HEK293 (cell line): ENCODE measurements at regions not wholly inside any gene's neighbourhood (a gene's known extent, or its start where the extent isn't known, plus 50 kb on each side); places are given as distances from the start of the nearest gene placed in this dataset.

Source experiments
- CTCF ChIA-PET: fragments of 350-600 bp; formaldehyde crosslinking; extraction: SDS; loops from one replicate; lab custom pipeline; 2021; ENCODE audit warnings: antibody characterized with exemption; lab: Yijun Ruan, JAX
- POLR2A ChIA-PET: fragments of 300-600 bp; formaldehyde crosslinking; extraction: SDS; loops from one replicate; lab custom pipeline; 2020; ENCODE audit warnings: antibody characterized with exemption, inconsistent platforms; lab: Yijun Ruan, JAX
- H3K27ac ChIP-seq: fragments of 200-500 bp; sonication (Bioruptor generic); 2 replicates; pipeline ENCODE4 v1.5.1; 2014; ENCODE audit warnings: low read depth, low read length, control low read depth, inconsistent platforms; ENCODE audit errors: extremely low read depth
- H3K36me3 ChIP-seq, 2 experiments: fragments of 200-500 bp in 1 of 2; sonication (Bioruptor generic) in 1 of 2; 1 replicate in 1 of 2; 2 replicates in 1 of 2; pipeline ENCODE4 v1.5.1; 2014 to 2017; ENCODE audit warnings: inconsistent platforms in 2 of 2, low read length in 2 of 2; ENCODE audit not compliant: control insufficient read depth in 2 of 2, insufficient read depth in 1 of 2
- H3K4me1 ChIP-seq: fragments of 200-500 bp; sonication (Bioruptor generic); 2 replicates; pipeline ENCODE4 v1.5.1; 2014; ENCODE audit warnings: mild to moderate bottlenecking, low read length, inconsistent platforms; ENCODE audit not compliant: control insufficient read depth, insufficient read depth
- H3K4me3 ChIP-seq: 2 replicates; pipeline ENCODE4 v1.5.1; 2011; ENCODE audit warnings: low read depth, mild to moderate bottlenecking, control low read depth, low read length, moderate library complexity
- H3K9me3 ChIP-seq: fragments of 200-500 bp; sonication (Bioruptor generic); 2 replicates; pipeline ENCODE4 v1.5.1; 2014; ENCODE audit warnings: low read depth, low read length, inconsistent platforms; ENCODE audit not compliant: control insufficient read depth, insufficient read depth
- EGR2 ChIP-seq: fragments of 450-650 bp; formaldehyde crosslinking; IDR thresholded peaks from 2 replicates; pipeline ENCODE4 v1.5.1; 2016; ENCODE audit warnings: low read depth, missing biosample characterization, missing genetic modification characterization
- GLI2 ChIP-seq: fragments of 450-650 bp; formaldehyde crosslinking; IDR thresholded peaks from 2 replicates; pipeline ENCODE4; 2017; ENCODE audit warnings: missing biosample characterization, missing genetic modification characterization, low read depth, borderline replicate concordance
- KLF9 ChIP-seq: fragments of 450-650 bp; formaldehyde crosslinking; IDR thresholded peaks from 2 replicates; pipeline ENCODE4 v1.5.1; 2016; ENCODE audit warnings: missing biosample characterization, missing genetic modification characterization, low read depth
- ZNF155 ChIP-seq: fragments of 450-650 bp; formaldehyde crosslinking; IDR thresholded peaks from 2 replicates; pipeline ENCODE4 v1.5.1; 2016; ENCODE audit warnings: missing biosample characterization, missing genetic modification characterization
- ZNF202 ChIP-seq: fragments of 450-650 bp; formaldehyde crosslinking; IDR thresholded peaks from 2 replicates; pipeline ENCODE4 v1.5.1; 2016; ENCODE audit warnings: missing biosample characterization, missing genetic modification characterization, borderline replicate concordance
- ZNF211 ChIP-seq: fragments of 450-650 bp; formaldehyde crosslinking; IDR thresholded peaks from 2 replicates; pipeline ENCODE4 v1.5.1; 2016; ENCODE audit warnings: low read depth, missing biosample characterization, missing genetic modification characterization
- ZNF23 ChIP-seq: fragments of 450-650 bp; formaldehyde crosslinking; IDR thresholded peaks from 2 replicates; pipeline ENCODE4 v1.5.1; 2016; ENCODE audit warnings: missing biosample characterization, missing genetic modification characterization, borderline replicate concordance
- ZNF274 ChIP-seq, 2 experiments: fragments of 200-500 bp in 1 of 2; fragments of 450-650 bp in 1 of 2; sonication (Bioruptor generic) in 1 of 2; formaldehyde crosslinking in 1 of 2; IDR thresholded peaks; 2 replicates each; pipeline versions ENCODE4 v1.5.1 to v1.6.1; 2014 to 2016; ENCODE audit warnings: borderline replicate concordance in 1 of 2, inconsistent platforms in 1 of 2, low read length in 1 of 2, missing biosample characterization in 1 of 2, missing genetic modification characterization in 1 of 2
- ZNF350 ChIP-seq: fragments of 450-650 bp; formaldehyde crosslinking; IDR thresholded peaks from 2 replicates; pipeline ENCODE4 v1.5.0; 2017; ENCODE audit warnings: missing biosample characterization, mild to moderate bottlenecking, missing genetic modification characterization
- ZNF354C ChIP-seq: fragments of 450-650 bp; formaldehyde crosslinking; IDR thresholded peaks from 2 replicates; pipeline ENCODE4 v1.5.1; 2016; ENCODE audit warnings: missing biosample characterization, missing genetic modification characterization, low read depth, borderline replicate concordance
- ZNF426 ChIP-seq: fragments of 450-650 bp; formaldehyde crosslinking; IDR thresholded peaks from 2 replicates; pipeline ENCODE4 v1.5.1; 2017; ENCODE audit warnings: missing biosample characterization, missing genetic modification characterization, mild to moderate bottlenecking, inconsistent platforms, moderate library complexity
- ZNF48 ChIP-seq: fragments of 450-650 bp; formaldehyde crosslinking; IDR thresholded peaks from 2 replicates; pipeline ENCODE4 v1.5.1; 2016; ENCODE audit warnings: missing biosample characterization, missing genetic modification characterization
- ZNF529 ChIP-seq: fragments of 450-650 bp; formaldehyde crosslinking; IDR thresholded peaks from 2 replicates; pipeline ENCODE4 v1.5.1; 2017; ENCODE audit warnings: missing genetic modification characterization, missing biosample characterization; ENCODE audit not compliant: insufficient replicate concordance
- ZNF596 ChIP-seq: fragments of 450-650 bp; IDR thresholded peaks from 2 replicates; pipeline ENCODE4 v1.5.0; 2018; ENCODE audit warnings: missing biosample characterization, mild to moderate bottlenecking, missing genetic modification characterization, moderate library complexity
- ZNF626 ChIP-seq: fragments of 450-650 bp; sonication (Bioruptor Pico); formaldehyde crosslinking; IDR thresholded peaks from 2 replicates; pipeline ENCODE4 v1.5.1; 2018; ENCODE audit warnings: missing biosample characterization, missing genetic modification characterization, inconsistent platforms
- ZNF701 ChIP-seq: fragments of 450-650 bp; formaldehyde crosslinking; IDR thresholded peaks from 2 replicates; pipeline ENCODE4 v1.5.1; 2016; ENCODE audit warnings: missing biosample characterization, missing genetic modification characterization
- TF ChIP-seq, protein P1 (sequence below): fragments of 450-650 bp; formaldehyde crosslinking; IDR thresholded peaks from 2 replicates; pipeline ENCODE4 v1.5.1; 2016; ENCODE audit warnings: missing biosample characterization, missing genetic modification characterization
- TF ChIP-seq, protein P2 (sequence below): fragments of 450-650 bp; formaldehyde crosslinking; IDR thresholded peaks from 2 replicates; pipeline ENCODE4 v1.5.1; 2017; ENCODE audit warnings: missing biosample characterization, mild to moderate bottlenecking, missing genetic modification characterization, moderate library complexity
- TF ChIP-seq, protein P3 (sequence below): fragments of 450-650 bp; formaldehyde crosslinking; IDR thresholded peaks from 2 replicates; pipeline ENCODE4 v1.5.1; 2016; ENCODE audit warnings: missing biosample characterization, missing genetic modification characterization
- TF ChIP-seq, protein P4 (sequence below): fragments of 450-650 bp; formaldehyde crosslinking; IDR thresholded peaks from 2 replicates; pipeline ENCODE4 v1.5.1; 2017; ENCODE audit warnings: missing biosample characterization, missing genetic modification characterization

DNA sequence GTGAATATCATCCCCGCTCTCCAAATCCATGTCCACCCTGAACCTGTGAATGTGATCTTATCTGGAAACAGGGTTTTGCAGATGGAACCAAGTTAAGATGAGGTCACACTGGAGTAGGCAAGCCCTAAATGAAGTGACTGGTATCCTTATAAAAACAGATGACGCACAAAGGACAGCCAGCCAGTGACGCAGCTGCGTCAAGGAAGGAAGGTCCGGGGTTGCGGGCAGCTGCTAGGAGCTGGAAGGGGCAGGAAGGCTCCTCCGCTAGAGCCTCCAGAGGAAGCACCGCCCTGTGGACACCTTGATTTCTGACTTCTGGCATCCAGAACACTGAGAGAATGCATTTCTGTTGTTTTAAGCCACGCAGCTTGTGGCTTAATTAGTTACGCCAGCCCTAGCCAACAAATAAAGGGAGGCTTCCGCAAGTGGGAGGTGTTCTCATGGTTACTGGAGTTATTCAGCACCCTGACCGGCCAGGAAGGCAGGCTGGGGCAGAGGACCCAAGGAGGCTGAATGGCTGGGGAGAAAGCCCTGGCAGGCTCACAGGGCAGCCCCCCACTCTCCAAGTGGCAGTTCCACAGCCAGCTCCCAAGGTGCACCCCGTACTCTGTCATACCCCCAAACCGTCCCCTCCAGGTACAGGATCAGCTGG, 127.6 kb upstream of the NCOR2 start (continued):
- TF ChIP-seq, protein P1, sequence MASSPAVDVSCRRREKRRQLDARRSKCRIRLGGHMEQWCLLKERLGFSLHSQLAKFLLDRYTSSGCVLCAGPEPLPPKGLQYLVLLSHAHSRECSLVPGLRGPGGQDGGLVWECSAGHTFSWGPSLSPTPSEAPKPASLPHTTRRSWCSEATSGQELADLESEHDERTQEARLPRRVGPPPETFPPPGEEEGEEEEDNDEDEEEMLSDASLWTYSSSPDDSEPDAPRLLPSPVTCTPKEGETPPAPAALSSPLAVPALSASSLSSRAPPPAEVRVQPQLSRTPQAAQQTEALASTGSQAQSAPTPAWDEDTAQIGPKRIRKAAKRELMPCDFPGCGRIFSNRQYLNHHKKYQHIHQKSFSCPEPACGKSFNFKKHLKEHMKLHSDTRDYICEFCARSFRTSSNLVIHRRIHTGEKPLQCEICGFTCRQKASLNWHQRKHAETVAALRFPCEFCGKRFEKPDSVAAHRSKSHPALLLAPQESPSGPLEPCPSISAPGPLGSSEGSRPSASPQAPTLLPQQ (tag by site-specific recombination), result peak; percentile 20; the same call in 1 of the 2 replicates
- TF ChIP-seq EGR2 (tag by site-specific recombination) (peak; percentile 52; the same call in 1 of the 2 replicates), ZNF274 (IDR thresholded peaks at IDR 0.05; ENCODE audit: low read length) (no peak), ZNF274 (tag by site-specific recombination; IDR thresholded peaks at IDR 0.05; ENCODE audit: borderline replicate concordance) (no peak), GLI2 (no peak)

DNA sequence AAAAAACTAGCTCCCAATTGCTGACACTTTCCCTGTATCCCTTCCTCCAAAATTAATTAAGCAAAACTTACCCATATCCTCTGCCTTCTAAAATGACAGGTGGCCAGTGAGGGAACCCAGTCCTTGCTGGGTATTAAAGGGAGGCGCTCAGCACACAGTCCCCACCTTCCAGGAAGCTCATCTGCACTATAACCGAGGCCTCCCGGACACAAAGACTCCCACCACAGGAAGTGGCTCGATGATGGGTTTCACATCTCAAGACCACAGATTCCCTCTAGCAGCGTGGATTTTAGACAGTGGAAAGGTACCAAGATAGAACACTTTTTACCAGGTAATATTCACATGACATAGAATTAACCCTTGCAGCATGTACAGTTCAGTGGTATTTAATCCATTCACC, 126.8 kb upstream of the NCOR2 start:
- H3K9me3 ChIP-seq, result no peaks in the 10 kb centered on the region
- H3K27ac ChIP-seq, result no peak overlapping the region
- no peak overlapping the region for H3K4me3 ChIP-seq
- CTCF ChIA-PET, result interaction anchor here (0.8 to 1.4 kb wide), 2 partner anchors 9 to 125 kb away, joined by 3 read pairs; no protein-coding TSS in a partner anchor
- no peaks in the 10 kb centered on the region for H3K36me3 ChIP-seq
- TF ChIP-seq, protein P2, sequence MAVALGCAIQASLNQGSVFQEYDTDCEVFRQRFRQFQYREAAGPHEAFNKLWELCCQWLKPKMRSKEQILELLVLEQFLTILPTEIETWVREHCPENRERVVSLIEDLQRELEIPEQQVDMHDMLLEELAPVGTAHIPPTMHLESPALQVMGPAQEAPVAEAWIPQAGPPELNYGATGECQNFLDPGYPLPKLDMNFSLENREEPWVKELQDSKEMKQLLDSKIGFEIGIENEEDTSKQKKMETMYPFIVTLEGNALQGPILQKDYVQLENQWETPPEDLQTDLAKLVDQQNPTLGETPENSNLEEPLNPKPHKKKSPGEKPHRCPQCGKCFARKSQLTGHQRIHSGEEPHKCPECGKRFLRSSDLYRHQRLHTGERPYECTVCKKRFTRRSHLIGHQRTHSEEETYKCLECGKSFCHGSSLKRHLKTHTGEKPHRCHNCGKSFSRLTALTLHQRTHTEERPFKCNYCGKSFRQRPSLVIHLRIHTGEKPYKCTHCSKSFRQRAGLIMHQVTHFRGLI (tag by site-specific recombination), result no peak
- TF ChIP-seq ZNF155 (tag by site-specific recombination) (no peak), ZNF350 (tag by site-specific recombination) (no peak), ZNF701 (no peak), ZNF48 (tag by site-specific recombination) (no peak), ZNF529 (no peak), ZNF23 (tag by site-specific recombination) (no peak), ZNF426 (tag by site-specific recombination) (no peak), ZNF202 (tag by site-specific recombination) (no peak), KLF9 (tag by site-specific recombination) (no peak), ZNF626 (tag by site-specific recombination) (no peak), EGR2 (tag by site-specific recombination) (no peak), ZNF211 (tag by site-specific recombination) (no peak), ZNF354C (tag by site-specific recombination) (no peak), ZNF596 (tag by site-specific recombination) (no peak)
- TF ChIP-seq, protein P3, sequence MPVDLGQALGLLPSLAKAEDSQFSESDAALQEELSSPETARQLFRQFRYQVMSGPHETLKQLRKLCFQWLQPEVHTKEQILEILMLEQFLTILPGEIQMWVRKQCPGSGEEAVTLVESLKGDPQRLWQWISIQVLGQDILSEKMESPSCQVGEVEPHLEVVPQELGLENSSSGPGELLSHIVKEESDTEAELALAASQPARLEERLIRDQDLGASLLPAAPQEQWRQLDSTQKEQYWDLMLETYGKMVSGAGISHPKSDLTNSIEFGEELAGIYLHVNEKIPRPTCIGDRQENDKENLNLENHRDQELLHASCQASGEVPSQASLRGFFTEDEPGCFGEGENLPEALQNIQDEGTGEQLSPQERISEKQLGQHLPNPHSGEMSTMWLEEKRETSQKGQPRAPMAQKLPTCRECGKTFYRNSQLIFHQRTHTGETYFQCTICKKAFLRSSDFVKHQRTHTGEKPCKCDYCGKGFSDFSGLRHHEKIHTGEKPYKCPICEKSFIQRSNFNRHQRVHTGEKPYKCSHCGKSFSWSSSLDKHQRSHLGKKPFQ, result no peak
- TF ChIP-seq, protein P4, sequence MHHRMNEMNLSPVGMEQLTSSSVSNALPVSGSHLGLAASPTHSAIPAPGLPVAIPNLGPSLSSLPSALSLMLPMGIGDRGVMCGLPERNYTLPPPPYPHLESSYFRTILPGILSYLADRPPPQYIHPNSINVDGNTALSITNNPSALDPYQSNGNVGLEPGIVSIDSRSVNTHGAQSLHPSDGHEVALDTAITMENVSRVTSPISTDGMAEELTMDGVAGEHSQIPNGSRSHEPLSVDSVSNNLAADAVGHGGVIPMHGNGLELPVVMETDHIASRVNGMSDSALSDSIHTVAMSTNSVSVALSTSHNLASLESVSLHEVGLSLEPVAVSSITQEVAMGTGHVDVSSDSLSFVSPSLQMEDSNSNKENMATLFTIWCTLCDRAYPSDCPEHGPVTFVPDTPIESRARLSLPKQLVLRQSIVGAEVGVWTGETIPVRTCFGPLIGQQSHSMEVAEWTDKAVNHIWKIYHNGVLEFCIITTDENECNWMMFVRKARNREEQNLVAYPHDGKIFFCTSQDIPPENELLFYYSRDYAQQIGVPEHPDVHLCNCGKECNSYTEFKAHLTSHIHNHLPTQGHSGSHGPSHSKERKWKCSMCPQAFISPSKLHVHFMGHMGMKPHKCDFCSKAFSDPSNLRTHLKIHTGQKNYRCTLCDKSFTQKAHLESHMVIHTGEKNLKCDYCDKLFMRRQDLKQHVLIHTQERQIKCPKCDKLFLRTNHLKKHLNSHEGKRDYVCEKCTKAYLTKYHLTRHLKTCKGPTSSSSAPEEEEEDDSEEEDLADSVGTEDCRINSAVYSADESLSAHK (tag by site-specific recombination), result no peak
- peaks cover 9% of the 10 kb centered on the region for H3K4me1 ChIP-seq
- POLR2A ChIA-PET, result interaction anchor here (1.3 kb wide), 1 partner anchor 26 kb away, joined by 4 read pairs; no protein-coding TSS in a partner anchor
